IMR-90 (cell line): ENCODE measurements at regions not wholly inside any gene's neighbourhood (a gene's known extent, or its start where the extent isn't known, plus 50 kb on each side); places are given as distances from the start of the nearest gene placed in this dataset.

Experiments used
- ATAC-seq: fragments of 200-7000 bp; cut with Tn5 transposase; 2 replicates; pipeline ENCODE4 v1.9.1; 2020; ENCODE audit warnings: low read depth, mild to moderate bottlenecking, moderate library complexity
- BruUV-seq: library from RNA; stranded (reverse); fragments of 400-500 nt; replicated peaks from 2 replicates; lab custom pipeline; 2021; lab: Mats Ljungman, UMichigan
- CTCF ChIA-PET: fragments of 300-600 bp; formaldehyde crosslinking; extraction: SDS; loops from one replicate; lab custom pipeline; 2021; ENCODE audit warnings: antibody characterized with exemption; lab: Yijun Ruan, JAX
- POLR2A ChIA-PET: fragments of 300-600 bp; sonication (Branson Sonifier 250); formaldehyde crosslinking; loops from one replicate; lab custom pipeline; 2022; ENCODE audit warnings: antibody characterized with exemption; ENCODE audit not compliant: unreplicated experiment; lab: Charles Lee
- DNase-seq: peaks from one replicate; pipeline ENCODE4 v3.0.0; 2013
- H2AFZ ChIP-seq: replicated peaks from 2 replicates; pipeline ENCODE3; 2013; ENCODE audit warnings: low read length, mild to moderate bottlenecking; ENCODE audit not compliant: poor library complexity
- H2AK5ac ChIP-seq: 2 replicates; pipeline ENCODE4 v1.6.1; 2013; ENCODE audit warnings: low read depth, low read length, inconsistent platforms
- H2AK9ac ChIP-seq: replicated peaks from 2 replicates; pipeline ENCODE3; 2013; ENCODE audit warnings: mild to moderate bottlenecking, low read depth, low read length, moderate library complexity; ENCODE audit not compliant: poor library complexity
- H2BK120ac ChIP-seq: 2 replicates; pipeline ENCODE4 v1.6.1; 2013; ENCODE audit warnings: low read depth, low read length, inconsistent platforms
- H2BK15ac ChIP-seq: 3 replicates; pipeline ENCODE4 v1.6.1; 2013; ENCODE audit warnings: low read depth, low read length, inconsistent platforms
- H2BK20ac ChIP-seq: 2 replicates; pipeline ENCODE4 v1.6.1; 2013; ENCODE audit warnings: low read depth, mild to moderate bottlenecking, inconsistent platforms, low read length, moderate library complexity
- H2BK5ac ChIP-seq: 2 replicates; pipeline ENCODE4 v1.6.1; 2013; ENCODE audit warnings: mild to moderate bottlenecking, low read depth, low read length, inconsistent platforms; ENCODE audit not compliant: poor library complexity, severe bottlenecking
- H3K14ac ChIP-seq: replicated peaks from 2 replicates; pipeline ENCODE4 v1.6.1; 2013; ENCODE audit warnings: low read depth, low read length, inconsistent platforms
- H3K18ac ChIP-seq: 2 replicates; pipeline ENCODE4 v1.6.1; 2013; ENCODE audit warnings: low read depth, low read length, control low read depth
- H3K23ac ChIP-seq: 2 replicates; pipeline ENCODE4 v1.6.1; 2013; ENCODE audit warnings: low read depth, low read length, inconsistent platforms
- H3K27ac ChIP-seq: 2 replicates; pipeline ENCODE4 v1.5.1; 2013; ENCODE audit warnings: mild to moderate bottlenecking, control low read depth, low read length; ENCODE audit not compliant: insufficient read depth
- H3K27me3 ChIP-seq: 2 replicates; pipeline ENCODE4 v1.6.1; 2013; ENCODE audit warnings: low read length; ENCODE audit not compliant: control insufficient read depth, insufficient read depth
- H3K36me3 ChIP-seq: 2 replicates; pipeline ENCODE4 v1.6.1; 2013; ENCODE audit warnings: low read length, mixed read lengths; ENCODE audit not compliant: control insufficient read depth, insufficient read depth
- H3K4ac ChIP-seq: 2 replicates; pipeline ENCODE4 v1.6.1; 2013; ENCODE audit warnings: low read depth, low read length, inconsistent platforms
- H3K4me1 ChIP-seq: 2 replicates; pipeline ENCODE4 v1.6.1; 2013; ENCODE audit warnings: low read length, mixed read lengths; ENCODE audit not compliant: control insufficient read depth, insufficient read depth
- H3K4me2 ChIP-seq: 2 replicates; pipeline ENCODE4 v1.6.1; 2013; ENCODE audit warnings: low read depth, mild to moderate bottlenecking, control low read depth, low read length, moderate library complexity
- H3K4me3 ChIP-seq: 2 replicates; pipeline ENCODE4 v1.5.1; 2013; ENCODE audit warnings: low read depth, mild to moderate bottlenecking, control low read depth, low read length, moderate library complexity; ENCODE audit not compliant: insufficient read depth
- H3K56ac ChIP-seq: 2 replicates; pipeline ENCODE4 v1.6.1; 2013; ENCODE audit warnings: low read length, inconsistent platforms; ENCODE audit not compliant: insufficient read depth; ENCODE audit errors: extremely low read depth
- H3K79me1 ChIP-seq, 2 experiments: 2 replicates each; pipeline ENCODE4 v1.6.1; 2013; ENCODE audit warnings: low read length in 2 of 2, inconsistent platforms in 1 of 2, low read depth in 1 of 2
- H3K9ac ChIP-seq: 2 replicates; pipeline ENCODE4 v1.6.1; 2013; ENCODE audit warnings: low read depth, low read length, control low read depth
- H3K9me1 ChIP-seq: 2 replicates; pipeline ENCODE4 v1.6.1; 2013; ENCODE audit warnings: low read length, inconsistent platforms; ENCODE audit not compliant: insufficient read depth
- H3K9me3 ChIP-seq: 2 replicates; pipeline ENCODE4 v1.6.1; 2013; ENCODE audit warnings: low read length; ENCODE audit not compliant: control insufficient read depth, insufficient read depth
- H4K20me1 ChIP-seq: 2 replicates; pipeline ENCODE4 v1.6.1; 2013; ENCODE audit warnings: low read length, inconsistent platforms; ENCODE audit not compliant: insufficient read depth
- H4K5ac ChIP-seq: 2 replicates; pipeline ENCODE4 v1.6.1; 2013; ENCODE audit warnings: mild to moderate bottlenecking, low read depth, low read length, control low read depth
- H4K8ac ChIP-seq, 2 experiments: 2 replicates each; pipeline ENCODE4 v1.6.1; 2013; ENCODE audit warnings: low read depth in 2 of 2, low read length in 2 of 2, control low read depth in 1 of 2, inconsistent platforms in 1 of 2
- H4K91ac ChIP-seq: 2 replicates; pipeline ENCODE4 v1.6.1; 2013; ENCODE audit warnings: low read depth, low read length, inconsistent platforms; ENCODE audit not compliant: insufficient read depth
- ELK1 ChIP-seq: fragments of 150-350 bp; IDR thresholded peaks from 2 replicates; pipeline ENCODE4 v1.6.1; 2016; ENCODE audit warnings: low read depth, mild to moderate bottlenecking, low read length, moderate library complexity, borderline replicate concordance
- MAFK ChIP-seq: IDR thresholded peaks from 2 replicates; pipeline ENCODE4 v1.6.1; 2012; ENCODE audit warnings: low read depth, low read length, improper control_type of control experiment
- MAZ ChIP-seq: IDR thresholded peaks from 2 replicates; pipeline ENCODE4 v1.6.1; 2012; ENCODE audit warnings: low read depth, mild to moderate bottlenecking, low read length, improper control_type of control experiment, moderate library complexity, borderline replicate concordance
- NFE2L2 ChIP-seq: fragments of 150-350 bp; IDR thresholded peaks from 2 replicates; pipeline ENCODE4 v1.6.1; 2016; ENCODE audit warnings: low read depth, mild to moderate bottlenecking, low read length
- POLR2A ChIP-seq: IDR thresholded peaks from 2 replicates; pipeline ENCODE4 v1.6.1; 2012; ENCODE audit warnings: mild to moderate bottlenecking, low read depth, low read length
- WGBS, 2 experiments: methylation state at CpG; one replicate each; pipeline versions ENCODE4 v1.1.5 to v1.1.7; 2013; ENCODE audit warnings: missing lambda C conversion rate in 2 of 2; ENCODE audit not compliant: insufficient read length in 1 of 2; ENCODE audit errors: extremely low coverage in 2 of 2; 5-methylcytosine and 5-hydroxymethylcytosine counted together
- dilution Hi-C: fragments of 300-500 bp; cut with HindIII; formaldehyde crosslinking; loops from one replicate; pipeline ENCODE4 v1.14.3; 2018; ENCODE audit warnings: low sequenced_read_pairs; ENCODE audit not compliant: unreplicated experiment
- in situ Hi-C: fragments of 300-500 bp; cut with MboI; formaldehyde crosslinking; loops from 3 replicates; pipeline ENCODE4 v1.14.3; 2019; ENCODE audit warnings: low sequenced_read_pairs, inconsistent platforms, mixed read lengths
- intact Hi-C: fragments of 100-400 bp; cut with micrococcal nuclease; formaldehyde crosslinking; loops from 2 replicates; pipeline ENCODE4 v1.10.0; 2022

GRCh38 chr1:58859769-58860485 lies 76.1 kb upstream of the JUN start:
- no peak overlapping the region for H2BK20ac ChIP-seq
- H3K9me3 ChIP-seq, result no peaks in the 10 kb centered on the region
- no peak overlapping the region for H3K4me2 ChIP-seq
- ChIA-PET CTCF (no interaction called here), POLR2A (no interaction called here)
- BruUV-seq, result no TSS peak
- H2BK120ac ChIP-seq, result no peak overlapping the region; the same call in 1 of the 2 replicates
- H3K4me3 ChIP-seq, result no peak overlapping the region
- in situ Hi-C loops, result no loop called here
- H2AK5ac ChIP-seq, result no peak overlapping the region
- DNase-seq, result no peak
- intact Hi-C loops, result no loop called here
- H4K8ac ChIP-seq, result no peak overlapping the region
- no peak overlapping the region for H3K23ac ChIP-seq
- dilution Hi-C loops, result no loop called here
- H3K4ac ChIP-seq, result no peak overlapping the region; the same call in 1 of the 2 replicates
- no peak overlapping the region for H3K14ac ChIP-seq
- no peak for ATAC-seq
- no peak overlapping the region for H2BK5ac ChIP-seq
- no peaks in the 10 kb centered on the region for H3K79me1 ChIP-seq
- no peak overlapping the region for H2AK9ac ChIP-seq
- no peaks in the 10 kb centered on the region for H4K20me1 ChIP-seq
- no peak overlapping the region for H3K9ac ChIP-seq
- peaks cover 8% of the 10 kb centered on the region for H3K9me1 ChIP-seq
- H4K91ac ChIP-seq, result no peak overlapping the region
- TF ChIP-seq POLR2A (no peak), NFE2L2 (no peak), MAZ (no peak), MAFK (no peak), ELK1 (no peak)
- H2AFZ ChIP-seq, result no peak overlapping the region
- H3K36me3 ChIP-seq, result no peaks in the 10 kb centered on the region
- H3K27ac ChIP-seq, result no peak overlapping the region
- H3K56ac ChIP-seq, result no peak overlapping the region
- no CpG with 5 or more reads among the region's 3 CpGs for WGBS, 2 experiments
- H3K4me1 ChIP-seq, result peaks cover 12% of the 10 kb centered on the region
- no peak overlapping the region for H3K18ac ChIP-seq
- no peaks in the 10 kb centered on the region for H3K27me3 ChIP-seq
- no peak overlapping the region for H2BK15ac ChIP-seq
- no peak overlapping the region for H4K5ac ChIP-seq
